Uterus (tissue), 3 donors: ENCODE measurements at regions not wholly inside any gene's neighbourhood (a gene's known extent, or its start where the extent isn't known, plus 50 kb on each side); places are given as distances from the start of the nearest gene placed in this dataset.

Experiments
- DNase-seq, 2 donors: peaks; one replicate each; pipeline ENCODE4 v3.0.0-alpha.2; 2019 to 2020
- H3K27ac ChIP-seq, 2 donors: fragments of 200-600 bp; sonication (generic); 1 replicate in 1 of 2; 2 replicates in 1 of 2; pipeline ENCODE4 v1.5.1; 2016 to 2018
- H3K27me3 ChIP-seq, 2 donors: fragments of 200-600 bp; sonication (generic); one replicate each; pipeline ENCODE4 v1.5.1; 2018 to 2019; ENCODE audit warnings: control low read depth in 1 of 2
- H3K36me3 ChIP-seq, 2 donors: fragments of 200-600 bp; sonication (generic); one replicate each; pipeline ENCODE4 v1.5.1; 2019; ENCODE audit warnings: control low read depth in 1 of 2
- H3K4me1 ChIP-seq, 2 donors: fragments of 200-600 bp; sonication (generic); one replicate each; pipeline ENCODE4 v1.5.1; 2018 to 2019; ENCODE audit warnings: control low read depth in 1 of 2
- H3K4me3 ChIP-seq, 2 donors: fragments of 200-600 bp; sonication (generic); 1 replicate in 1 of 2; 2 replicates in 1 of 2; pipeline ENCODE4 v1.5.1; 2018 to 2019; ENCODE audit warnings: mild to moderate bottlenecking in 1 of 2
- H3K9me3 ChIP-seq, 2 donors: fragments of 200-600 bp; sonication (generic); one replicate each; pipeline ENCODE4 v1.5.1; 2019; ENCODE audit warnings: control low read depth in 1 of 2
- CTCF ChIP-seq, 4 experiments: fragments of 200-600 bp in 2 of 4; fragments of 450-650 bp in 2 of 4; sonication (generic) in 2 of 4; IDR thresholded peaks; one replicate each; pipeline ENCODE4 v1.5.1; 2016 to 2019; ENCODE audit warnings: antibody characterized with exemption in 4 of 4, mild to moderate bottlenecking in 2 of 4, moderate library complexity in 1 of 4
- POLR2A ChIP-seq, 2 donors: fragments of 450-650 bp; IDR thresholded peaks; one replicate each; pipeline ENCODE4 v1.6.1; 2016; ENCODE audit warnings: antibody characterized with exemption in 2 of 2, mild to moderate bottlenecking in 1 of 2, moderate library complexity in 1 of 2
- intact Hi-C: fragments of 100-400 bp; cut with DNase I; formaldehyde crosslinking; loops from one replicate; pipeline ENCODE4 v1.15.1; 2023; ENCODE audit warnings: low total_unique reads
- donor health status: DM: yes; HTN: yes; CAD: no.

GRCh38 chr21:19566975-19567374, 1163.4 kb upstream of the TMPRSS15 start:
- DNase-seq: no peak
- Histone ChIP-seq H3K36me3 (no peaks in the 10 kb centered on the region), H3K4me3 (no peak overlapping the region), H3K4me1 (no peaks in the 10 kb centered on the region), H3K27ac (no peak overlapping the region), H3K27me3 (no peaks in the 10 kb centered on the region), H3K9me3 (no peaks in the 10 kb centered on the region)
- intact Hi-C loops: no loop called here
- TF ChIP-seq CTCF (IDR thresholded peaks at IDR 0.05) (no peak), POLR2A (IDR thresholded peaks at IDR 0.05) (no peak)

- intact Hi-C loops: no loop called here
- no peak overlapping the region for H3K27ac ChIP-seq
- H3K9me3 ChIP-seq: no peaks in the 10 kb centered on the region
- TF ChIP-seq CTCF (IDR thresholded peaks at IDR 0.05): no peak
- no peak for TF ChIP-seq POLR2A (IDR thresholded peaks at IDR 0.05)
- H3K27me3 ChIP-seq: no peaks in the 10 kb centered on the region
- no peak for DNase-seq
- H3K4me3 ChIP-seq: no peak overlapping the region
- no peaks in the 10 kb centered on the region for H3K4me1 ChIP-seq
- H3K36me3 ChIP-seq: peaks cover 0 to 2% of the 10 kb centered on the region in 2 donors
These were observed 1173.8 kb upstream of the TMPRSS15 start for GRCh38 chr21:19577381-19577780.

- TF ChIP-seq POLR2A (IDR thresholded peaks at IDR 0.05): no peak
- TF ChIP-seq CTCF (IDR thresholded peaks at IDR 0.05): no peak
- intact Hi-C loops: no loop called here
- Histone ChIP-seq H3K9me3 (no peaks in the 10 kb centered on the region), H3K4me3 (no peak overlapping the region), H3K4me1 (no peaks in the 10 kb centered on the region), H3K36me3 (no peaks in the 10 kb centered on the region), H3K27me3 (no peaks in the 10 kb centered on the region), H3K27ac (no peak overlapping the region)
- no peak for DNase-seq
These were observed 1186.5 kb upstream of the TMPRSS15 start for GRCh38 chr21:19590044-19590443.

GRCh38 chr21:19603011-19603593, 1199.5 kb upstream of the TMPRSS15 start:
- Histone ChIP-seq H3K4me3 (no peak overlapping the region), H3K36me3 (no peaks in the 10 kb centered on the region), H3K9me3 (no peaks in the 10 kb centered on the region), H3K27ac (no peak overlapping the region), H3K4me1 (no peaks in the 10 kb centered on the region), H3K27me3 (no peaks in the 10 kb centered on the region)
- TF ChIP-seq CTCF (IDR thresholded peaks at IDR 0.05) (no peak), POLR2A (IDR thresholded peaks at IDR 0.05) (no peak)
- DNase-seq: no peak
- intact Hi-C loops: no loop called here

- TF ChIP-seq CTCF (IDR thresholded peaks at IDR 0.05) (no peak), POLR2A (IDR thresholded peaks at IDR 0.05) (no peak)
- H3K27me3 ChIP-seq: no peaks in the 10 kb centered on the region
- H3K4me1 ChIP-seq: no peaks in the 10 kb centered on the region
- H3K9me3 ChIP-seq: no peaks in the 10 kb centered on the region
- intact Hi-C loops: no loop called here
- H3K4me3 ChIP-seq: no peak overlapping the region
- DNase-seq: no peak
- H3K36me3 ChIP-seq: no peaks in the 10 kb centered on the region
- no peak overlapping the region for H3K27ac ChIP-seq
These were observed 1204.6 kb upstream of the TMPRSS15 start for GRCh38 chr21:19608101-19608621.
